ENCODE measurements at regions not wholly inside any gene's neighbourhood (a gene's known extent, or its start where the extent isn't known, plus 50 kb on each side); places are given as distances from the start of the nearest gene placed in this dataset.

GRCh38 chrX:131795442-131796229 lies 227.5 kb upstream of the STK26 start:
- no peak for TF ChIP-seq CTCF (conservative IDR thresholded peaks at IDR 0.05; ENCODE audit: control insufficient read depth, insufficient read depth, low read depth, low read length)
- no peak overlapping the region for H3K4me3 ChIP-seq (ENCODE audit: control insufficient read depth, low read depth, low read length)
- no peak for DNase-seq (ENCODE audit: low read depth)

- no peak for DNase-seq (ENCODE audit: low read depth)
These were observed 222.0 kb upstream of the STK26 start for GRCh38 chrX:131801066-131801465.

GRCh38 chrX:131801911-131802310 lies 221.2 kb upstream of the STK26 start:
- no peak overlapping the region for H3K4me3 ChIP-seq (ENCODE audit: control insufficient read depth, low read depth, low read length)
- no peak for TF ChIP-seq CTCF (conservative IDR thresholded peaks at IDR 0.05; ENCODE audit: control insufficient read depth, insufficient read depth, low read depth, low read length)
- DNase-seq (ENCODE audit: low read depth) = no peak

More at GRCh38 chrX:131801066-131801465, 222.0 kb upstream of the STK26 start:
- no peak for TF ChIP-seq CTCF (conservative IDR thresholded peaks at IDR 0.05; ENCODE audit: control insufficient read depth, insufficient read depth, low read depth, low read length)
- no peak overlapping the region for H3K4me3 ChIP-seq (ENCODE audit: control insufficient read depth, low read depth, low read length)

GRCh38 chrX:131802836-131803626 lies 220.1 kb upstream of the STK26 start:
- H3K4me3 ChIP-seq (ENCODE audit: control insufficient read depth, low read depth, low read length) = peak overlapping the region; percentile 22
- DNase-seq (ENCODE audit: low read depth) = peak; percentile 46
- peak; percentile 53 for TF ChIP-seq CTCF (conservative IDR thresholded peaks at IDR 0.05; ENCODE audit: control insufficient read depth, insufficient read depth, low read depth, low read length)

GRCh38 chrX:131812847-131813825 lies 210.0 kb upstream of the STK26 start:
- DNase-seq (ENCODE audit: low read depth) = peak; percentile 77
- peak overlapping the region; percentile 37 for H3K4me3 ChIP-seq (ENCODE audit: control insufficient read depth, low read depth, low read length)
- TF ChIP-seq CTCF (conservative IDR thresholded peaks at IDR 0.05; ENCODE audit: control insufficient read depth, insufficient read depth, low read depth, low read length) = peak; percentile 35

- H3K4me3 ChIP-seq (ENCODE audit: control insufficient read depth, low read depth, low read length) = no peak overlapping the region
- TF ChIP-seq CTCF (conservative IDR thresholded peaks at IDR 0.05; ENCODE audit: control insufficient read depth, insufficient read depth, low read depth, low read length) = peak; percentile 26
- peak; percentile 75 for DNase-seq (ENCODE audit: low read depth)
These were observed 206.5 kb upstream of the STK26 start for GRCh38 chrX:131816551-131817136.

Measured in fibroblast of mammary gland (primary cell).